ENCODE measurements at regions not wholly inside any gene's neighbourhood (a gene's known extent, or its start where the extent isn't known, plus 50 kb on each side); places are given as distances from the start of the nearest gene placed in this dataset.
"Not testable (repeated sequence)": the region's sequence is repeated elsewhere in the genome, so short reads cannot be mapped to it uniquely, and the experiment has no call there.

- no peak for DNase-seq (ENCODE audit: low spot score)
These were observed 255.3 kb downstream of the CD83 start for GRCh38 chr6:14372734-14373489.

- no peak for DNase-seq (ENCODE audit: low spot score)
These were observed 256.3 kb downstream of the CD83 start for GRCh38 chr6:14373648-14374437.

GRCh38 chr6:14375930-14376329 is 258.4 kb downstream of the CD83 start:
- no peak for DNase-seq (ENCODE audit: low spot score)

- DNase-seq (ENCODE audit: low spot score): no peak
These were observed 262.0 kb downstream of the CD83 start for GRCh38 chr6:14379568-14379967.

- no peak for DNase-seq (ENCODE audit: low spot score)
These were observed 262.7 kb downstream of the CD83 start for GRCh38 chr6:14380086-14380820.

- no peak for DNase-seq (ENCODE audit: low spot score)
These were observed 263.6 kb downstream of the CD83 start for GRCh38 chr6:14380901-14381828.

- DNase-seq (ENCODE audit: low spot score): no peak
These were observed 264.5 kb downstream of the CD83 start for GRCh38 chr6:14381829-14382677.

GRCh38 chr6:14382678-14383236 is 265.2 kb downstream of the CD83 start:
- no peak for DNase-seq (ENCODE audit: low spot score)

GRCh38 chr6:14383393-14384174 is 266.0 kb downstream of the CD83 start:
- DNase-seq (ENCODE audit: low spot score): no peak

GRCh38 chr6:14384175-14384949 is 266.8 kb downstream of the CD83 start:
- no peak for DNase-seq (ENCODE audit: low spot score)

- no peak for DNase-seq (ENCODE audit: low spot score)
These were observed 268.7 kb downstream of the CD83 start for GRCh38 chr6:14386263-14386662.

- no peak for DNase-seq (ENCODE audit: low spot score)
These were observed 269.1 kb downstream of the CD83 start for GRCh38 chr6:14386668-14387067.

GRCh38 chr6:14388371-14388770 is 270.8 kb downstream of the CD83 start:
- DNase-seq (ENCODE audit: low spot score): no peak

GRCh38 chr6:14389776-14390175 is 272.2 kb downstream of the CD83 start:
- not testable (repeated sequence) for DNase-seq (ENCODE audit: low spot score)

GRCh38 chr6:14390805-14391204 is 273.2 kb downstream of the CD83 start:
- no peak for DNase-seq (ENCODE audit: low spot score)

- DNase-seq (ENCODE audit: low spot score): no peak
These were observed 276.3 kb downstream of the CD83 start for GRCh38 chr6:14393910-14394309.

- no peak for DNase-seq (ENCODE audit: low spot score)
These were observed 278.8 kb downstream of the CD83 start for GRCh38 chr6:14396392-14396791.

GRCh38 chr6:14396826-14397517 is 279.4 kb downstream of the CD83 start:
- DNase-seq (ENCODE audit: low spot score): no peak
